ENCODE measurements at regions not wholly inside any gene's neighbourhood (a gene's known extent, or its start where the extent isn't known, plus 50 kb on each side); places are given as distances from the start of the nearest gene placed in this dataset.

DNA sequence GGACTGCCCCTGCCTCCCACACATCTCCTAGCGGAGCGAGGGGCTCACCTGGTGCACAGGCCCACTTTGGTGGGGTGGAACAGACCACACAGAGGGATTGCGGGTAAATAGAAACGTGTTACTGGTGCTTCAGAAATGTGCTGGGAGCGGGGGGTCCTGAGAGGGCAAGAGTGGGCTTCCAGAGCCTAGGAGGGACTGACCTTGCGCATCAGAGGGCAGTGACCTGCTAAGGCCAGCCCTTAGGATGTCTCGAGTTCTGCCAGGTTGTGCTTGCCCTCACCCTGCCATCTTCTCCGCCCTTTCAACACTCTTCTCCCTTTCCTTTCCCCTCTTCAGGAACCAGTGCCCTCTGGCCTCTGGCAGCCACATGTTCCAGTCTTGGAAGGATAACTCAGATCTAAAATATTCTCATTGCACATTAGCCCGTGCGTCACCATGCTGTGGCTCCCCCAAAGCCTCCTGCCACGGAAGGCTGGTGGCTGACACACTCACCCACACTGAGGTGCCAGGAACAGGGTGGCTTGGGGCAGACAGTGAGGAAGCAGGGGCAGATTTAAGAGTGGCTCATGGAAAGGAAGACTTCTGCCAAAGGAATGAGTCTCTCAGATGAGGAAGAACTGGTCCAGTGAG lies 89.6 kb downstream of the MCFD2 start:
- no peaks in the 10 kb centered on the region for H3K36me3 ChIP-seq (ENCODE audit: control insufficient read depth, insufficient read depth, low read length)
- ChIA-PET CTCF (no interaction called here), POLR2A (no interaction called here)
- H3K27me3 ChIP-seq (ENCODE audit: control insufficient read depth, insufficient read depth, low read length), result no peaks in the 10 kb centered on the region
- no peak overlapping the region for H3K4me3 ChIP-seq (ENCODE audit: low read depth, low read length)
- TF ChIP-seq CTCF (IDR thresholded peaks at IDR 0.05; ENCODE audit: insufficient read depth, low read depth, low read length), result no peak
- peak; percentile 56 for DNase-seq (ENCODE audit: low read depth)

- H3K36me3 ChIP-seq (ENCODE audit: control insufficient read depth, insufficient read depth, low read length), result no peaks in the 10 kb centered on the region
- POLR2A ChIA-PET, result no interaction called here
- TF ChIP-seq CTCF (IDR thresholded peaks at IDR 0.05; ENCODE audit: insufficient read depth, low read depth, low read length), result no peak
- H3K4me3 ChIP-seq (ENCODE audit: low read depth, low read length), result no peak overlapping the region
- no peaks in the 10 kb centered on the region for H3K27me3 ChIP-seq (ENCODE audit: control insufficient read depth, insufficient read depth, low read length)
- CTCF ChIA-PET, result interaction anchor here (0.8 kb wide), 1 partner anchor 48 kb away, joined by 4 read pairs; no protein-coding TSS in a partner anchor
- DNase-seq (ENCODE audit: low read depth), result no peak
Observed at GRCh38 chr2:46825231-46825938, 90.2 kb downstream of the MCFD2 start.

- CTCF ChIA-PET, result interaction anchor here (0.8 kb wide), 1 partner anchor 49 kb away, joined by 4 read pairs; no protein-coding TSS in a partner anchor
Observed at GRCh38 chr2:46824611-46825010, 91.0 kb downstream of the MCFD2 start.

GRCh38 chr2:46821600-46821999 lies 94.0 kb downstream of the MCFD2 start:
- DNase-seq (ENCODE audit: low read depth), result no peak
- ChIA-PET CTCF (interaction anchor here (0.8 to 0.9 kb wide), 2 partner anchors 12 to 17 kb away, joined by 4 to 5 read pairs; no protein-coding TSS in a partner anchor), POLR2A (no interaction called here)
- Histone ChIP-seq H3K27me3 (ENCODE audit: control insufficient read depth, insufficient read depth, low read length) (no peaks in the 10 kb centered on the region), H3K4me3 (ENCODE audit: low read depth, low read length) (no peak overlapping the region), H3K36me3 (ENCODE audit: control insufficient read depth, insufficient read depth, low read length) (no peaks in the 10 kb centered on the region)
- no peak for TF ChIP-seq CTCF (IDR thresholded peaks at IDR 0.05; ENCODE audit: insufficient read depth, low read depth, low read length)

More at GRCh38 chr2:46824611-46825010, 91.0 kb downstream of the MCFD2 start:
- Histone ChIP-seq H3K4me3 (ENCODE audit: low read depth, low read length) (no peak overlapping the region), H3K36me3 (ENCODE audit: control insufficient read depth, insufficient read depth, low read length) (no peaks in the 10 kb centered on the region), H3K27me3 (ENCODE audit: control insufficient read depth, insufficient read depth, low read length) (no peaks in the 10 kb centered on the region)
- POLR2A ChIA-PET, result no interaction called here
- no peak for DNase-seq (ENCODE audit: low read depth)
- no peak for TF ChIP-seq CTCF (IDR thresholded peaks at IDR 0.05; ENCODE audit: insufficient read depth, low read depth, low read length)

GRCh38 chr2:46818819-46819218 lies 96.8 kb downstream of the MCFD2 start:
- no peak for TF ChIP-seq CTCF (IDR thresholded peaks at IDR 0.05; ENCODE audit: insufficient read depth, low read depth, low read length)
- ChIA-PET CTCF (no interaction called here), POLR2A (no interaction called here)

More at GRCh38 chr2:46818819-46819218, 96.8 kb downstream of the MCFD2 start:
- no peak for DNase-seq (ENCODE audit: low read depth)
- no peaks in the 10 kb centered on the region for H3K36me3 ChIP-seq (ENCODE audit: control insufficient read depth, insufficient read depth, low read length)
- no peaks in the 10 kb centered on the region for H3K27me3 ChIP-seq (ENCODE audit: control insufficient read depth, insufficient read depth, low read length)
- H3K4me3 ChIP-seq (ENCODE audit: low read depth, low read length), result no peak overlapping the region
